ENCODE measurements at regions not wholly inside any gene's neighbourhood (a gene's known extent, or its start where the extent isn't known, plus 50 kb on each side); places are given as distances from the start of the nearest gene placed in this dataset.

- TF ChIP-seq CTCF (conservative IDR thresholded peaks at IDR 0.05) (no peak), ZFX (IDR thresholded peaks at IDR 0.05) (no peak)
These were observed 88.0 kb upstream of the TMEM132C start for GRCh38 chr12:128178966-128179365.
